ENCODE measurements at regions not wholly inside any gene's neighbourhood (a gene's known extent, or its start where the extent isn't known, plus 50 kb on each side); places are given as distances from the start of the nearest gene placed in this dataset.
"Not testable (repeated sequence)": the region's sequence is repeated elsewhere in the genome, so short reads cannot be mapped to it uniquely, and the experiment has no call there.

DNA sequence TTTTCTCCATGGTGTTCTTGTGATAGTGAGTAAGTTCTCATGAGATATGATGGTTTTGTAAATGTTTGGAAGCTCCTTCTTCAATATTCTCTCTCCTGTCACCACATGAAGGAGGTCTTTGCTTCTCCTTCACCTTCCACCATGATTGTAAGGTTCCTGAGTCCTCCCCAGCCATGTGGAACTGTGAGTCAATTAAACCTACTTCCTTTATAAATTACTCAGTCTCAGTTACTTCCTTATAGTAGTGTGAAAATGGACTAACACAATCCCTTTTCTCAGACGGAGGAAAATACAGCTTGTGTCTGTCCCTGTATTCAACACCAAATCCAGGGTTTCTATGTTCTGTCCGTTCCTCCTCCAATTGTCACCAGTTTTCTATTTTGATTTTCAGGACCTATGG is 181.0 kb downstream of the ALDH8A1 start:
- Histone ChIP-seq H3K27ac (no peak overlapping the region), H3K4me1 (peaks cover 0 to 3% (median 0%) of the 10 kb centered on the region in 4 donors), H3K36me3 (no peaks in the 10 kb centered on the region), H3K27me3 (no peaks in the 10 kb centered on the region), H3K4me3 (no peak overlapping the region), H3K9me3 (no peaks in the 10 kb centered on the region)
- DNase-seq, result no peak
- intact Hi-C loops (cut with DNase I; ENCODE audit: low total_unique reads) (no loop called here), in situ Hi-C loops (cut with MboI; ENCODE audit: low pct_ligation_motif_present in 1 of 4, low pct_unique_long_range_greater_than_20kb in 1 of 4, low sequenced_read_pairs in 3 of 4) (no loop called here)
- WGBS, 2 donors (ENCODE audit: low coverage in 1 of 2), result 58 to 88% methylated on average over 1 to 2 of the region's 2 CpGs
- TF ChIP-seq POLR2AphosphoS5 (IDR thresholded peaks at IDR 0.05) (no peak), EP300 (IDR thresholded peaks at IDR 0.05; ENCODE audit: low read depth) (no peak), POLR2A (IDR thresholded peaks at IDR 0.05) (no peak)
- TF ChIP-seq, protein P1, sequence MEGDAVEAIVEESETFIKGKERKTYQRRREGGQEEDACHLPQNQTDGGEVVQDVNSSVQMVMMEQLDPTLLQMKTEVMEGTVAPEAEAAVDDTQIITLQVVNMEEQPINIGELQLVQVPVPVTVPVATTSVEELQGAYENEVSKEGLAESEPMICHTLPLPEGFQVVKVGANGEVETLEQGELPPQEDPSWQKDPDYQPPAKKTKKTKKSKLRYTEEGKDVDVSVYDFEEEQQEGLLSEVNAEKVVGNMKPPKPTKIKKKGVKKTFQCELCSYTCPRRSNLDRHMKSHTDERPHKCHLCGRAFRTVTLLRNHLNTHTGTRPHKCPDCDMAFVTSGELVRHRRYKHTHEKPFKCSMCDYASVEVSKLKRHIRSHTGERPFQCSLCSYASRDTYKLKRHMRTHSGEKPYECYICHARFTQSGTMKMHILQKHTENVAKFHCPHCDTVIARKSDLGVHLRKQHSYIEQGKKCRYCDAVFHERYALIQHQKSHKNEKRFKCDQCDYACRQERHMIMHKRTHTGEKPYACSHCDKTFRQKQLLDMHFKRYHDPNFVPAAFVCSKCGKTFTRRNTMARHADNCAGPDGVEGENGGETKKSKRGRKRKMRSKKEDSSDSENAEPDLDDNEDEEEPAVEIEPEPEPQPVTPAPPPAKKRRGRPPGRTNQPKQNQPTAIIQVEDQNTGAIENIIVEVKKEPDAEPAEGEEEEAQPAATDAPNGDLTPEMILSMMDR (IDR thresholded peaks at IDR 0.05), result no peak

DNA sequence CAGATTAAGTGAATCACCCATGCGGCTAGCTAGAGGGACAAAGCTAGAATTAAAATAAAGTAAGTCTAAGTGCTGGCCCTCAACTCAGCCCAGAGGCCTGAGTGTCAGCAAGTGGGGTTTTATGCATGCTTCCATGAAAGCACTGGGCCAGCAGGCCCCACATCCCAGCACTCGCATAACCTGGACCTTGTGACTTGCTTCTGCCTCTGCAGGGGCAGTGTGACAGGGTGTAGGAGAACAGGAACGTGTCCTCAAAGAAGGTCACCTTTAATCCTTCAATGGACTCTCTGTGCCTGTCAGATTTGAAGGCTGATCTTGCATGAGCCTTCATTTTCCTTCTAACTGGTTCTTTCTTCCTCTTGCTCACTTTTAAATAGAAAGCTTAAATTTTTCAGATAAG is 183.4 kb downstream of the ALDH8A1 start:
- Histone ChIP-seq H3K4me1 (peaks cover 0 to 3% (median 0%) of the 10 kb centered on the region in 4 donors), H3K27me3 (no peaks in the 10 kb centered on the region), H3K4me3 (no peak overlapping the region), H3K36me3 (no peaks in the 10 kb centered on the region), H3K9me3 (no peaks in the 10 kb centered on the region), H3K27ac (no peak overlapping the region)
- DNase-seq, result no peak
- intact Hi-C loops (cut with DNase I; ENCODE audit: low total_unique reads) (no loop called here), in situ Hi-C loops (cut with MboI; ENCODE audit: low pct_ligation_motif_present in 1 of 4, low pct_unique_long_range_greater_than_20kb in 1 of 4, low sequenced_read_pairs in 3 of 4) (no loop called here)
- 0 to 54% methylated on average over 1 to 3 of the region's 3 CpGs for WGBS, 2 donors (ENCODE audit: low coverage in 1 of 2)
- no peak for TF ChIP-seq POLR2A (IDR thresholded peaks at IDR 0.05)
- TF ChIP-seq EP300 (IDR thresholded peaks at IDR 0.05; ENCODE audit: low read depth), result no peak
- TF ChIP-seq, protein P1 (IDR thresholded peaks at IDR 0.05), result no peak
- TF ChIP-seq POLR2AphosphoS5 (IDR thresholded peaks at IDR 0.05), result no peak

DNA sequence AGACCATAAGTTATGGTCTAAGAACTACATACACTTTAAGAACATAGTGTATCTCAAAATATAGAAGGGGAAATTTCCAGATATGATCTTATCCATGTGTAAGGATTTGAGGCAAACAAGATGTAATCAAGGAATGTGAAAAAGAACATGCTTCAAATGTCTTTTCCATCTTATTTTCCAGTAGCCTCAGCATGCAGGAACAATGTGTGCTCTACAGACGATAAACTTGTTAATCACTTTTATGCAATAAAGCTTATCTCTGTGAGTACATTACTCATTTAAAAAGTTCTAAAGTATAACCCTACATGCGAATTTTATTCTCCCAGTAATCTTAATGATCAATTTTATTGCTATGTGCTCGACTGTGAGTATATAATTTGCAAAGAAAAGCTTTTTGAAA is 185.2 kb downstream of the ALDH8A1 start:
- H3K36me3 ChIP-seq, result no peaks in the 10 kb centered on the region
- DNase-seq, result no peak
- 43 to 46% methylated on average over 3 of the region's 3 CpGs for WGBS, 2 donors (ENCODE audit: low coverage in 1 of 2)

DNA sequence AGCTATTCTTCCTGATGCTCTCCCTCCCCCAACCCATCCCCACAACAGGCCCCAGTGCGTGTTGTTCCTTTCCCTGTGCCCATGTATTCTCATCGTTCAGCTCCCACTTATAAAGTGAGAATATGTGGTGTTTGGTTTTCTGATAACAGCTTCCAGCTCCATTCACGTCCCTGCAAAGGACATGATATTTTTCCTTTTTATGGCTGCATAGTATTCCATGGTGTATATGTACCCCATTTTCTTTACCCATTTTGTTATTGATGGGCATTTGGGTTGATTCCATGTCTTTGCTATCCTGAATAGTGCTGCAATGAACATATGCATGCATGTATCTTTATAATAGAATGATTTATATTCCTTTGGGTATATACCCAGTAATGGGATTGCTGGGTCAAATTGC is 186.3 kb downstream of the ALDH8A1 start:
- H3K36me3 ChIP-seq; H3K27ac ChIP-seq; intact Hi-C loops (cut with DNase I; ENCODE audit: low total_unique reads); H3K27me3 ChIP-seq; DNase-seq; in situ Hi-C loops (cut with MboI; ENCODE audit: low pct_ligation_motif_present in 1 of 4, low pct_unique_long_range_greater_than_20kb in 1 of 4, low sequenced_read_pairs in 3 of 4); H3K4me1 ChIP-seq; H3K4me3 ChIP-seq; H3K9me3 ChIP-seq: not testable (repeated sequence)
- 90 to 96% methylated on average over 2 to 3 of the region's 3 CpGs for WGBS, 2 donors (ENCODE audit: low coverage in 1 of 2)

More for the DNA sequence above, 185.2 kb downstream of the ALDH8A1 start:
- Histone ChIP-seq H3K27ac (no peak overlapping the region), H3K27me3 (no peaks in the 10 kb centered on the region), H3K4me3 (no peak overlapping the region), H3K4me1 (peaks cover 0 to 3% (median 0%) of the 10 kb centered on the region in 4 donors), H3K9me3 (no peaks in the 10 kb centered on the region)
- intact Hi-C loops (cut with DNase I; ENCODE audit: low total_unique reads), result no loop called here
- TF ChIP-seq POLR2AphosphoS5 (IDR thresholded peaks at IDR 0.05), result no peak
- no peak for TF ChIP-seq POLR2A (IDR thresholded peaks at IDR 0.05)
- TF ChIP-seq, protein P1 (IDR thresholded peaks at IDR 0.05), result no peak
- TF ChIP-seq EP300 (IDR thresholded peaks at IDR 0.05; ENCODE audit: low read depth), result no peak
- in situ Hi-C loops (cut with MboI; ENCODE audit: low pct_ligation_motif_present in 1 of 4, low pct_unique_long_range_greater_than_20kb in 1 of 4, low sequenced_read_pairs in 3 of 4), result no loop called here

DNA sequence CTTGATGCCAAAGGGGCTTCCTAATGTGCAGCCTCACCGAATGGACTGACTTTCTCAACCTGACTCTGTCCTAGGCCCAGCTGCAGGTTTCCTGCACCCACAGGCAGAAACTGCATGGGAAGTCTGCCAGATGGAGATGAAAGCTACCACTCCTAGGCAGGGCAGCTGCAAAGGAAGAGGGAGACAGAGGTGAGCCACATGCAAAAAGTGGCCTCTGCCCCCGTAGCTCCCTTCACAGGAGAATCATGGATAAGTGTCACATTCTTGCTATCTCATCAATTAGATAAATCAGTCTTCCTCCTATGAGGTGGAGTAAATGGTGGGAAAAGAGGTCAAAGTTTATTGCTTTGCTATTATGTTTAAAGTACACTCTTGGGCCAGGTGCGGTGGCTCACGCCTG is 191.3 kb downstream of the ALDH8A1 start:
- in situ Hi-C loops (cut with MboI; ENCODE audit: low pct_ligation_motif_present in 1 of 4, low pct_unique_long_range_greater_than_20kb in 1 of 4, low sequenced_read_pairs in 3 of 4), result no loop called here
- intact Hi-C loops (cut with DNase I; ENCODE audit: low total_unique reads), result no loop called here
- Histone ChIP-seq H3K27ac (no peak overlapping the region), H3K9me3 (no peaks in the 10 kb centered on the region), H3K4me1 (no peaks in the 10 kb centered on the region), H3K4me3 (no peak overlapping the region), H3K36me3 (no peaks in the 10 kb centered on the region), H3K27me3 (no peaks in the 10 kb centered on the region)
- DNase-seq, result no peak
- 59 to 80% methylated on average over 3 to 4 of the region's 4 CpGs for WGBS, 2 donors (ENCODE audit: low coverage in 1 of 2)
- TF ChIP-seq, protein P1 (IDR thresholded peaks at IDR 0.05), result no peak
- TF ChIP-seq POLR2A (IDR thresholded peaks at IDR 0.05) (no peak), POLR2AphosphoS5 (IDR thresholded peaks at IDR 0.05) (no peak), EP300 (IDR thresholded peaks at IDR 0.05; ENCODE audit: low read depth) (no peak)

All from transverse colon (tissue), 4 donors.